ENCODE measurements at regions not wholly inside any gene's neighbourhood (a gene's known extent, or its start where the extent isn't known, plus 50 kb on each side); places are given as distances from the start of the nearest gene placed in this dataset.

GRCh38 chr11:70700871-70701270, 302.5 kb downstream of the CTTN start:
- no peak for TF ChIP-seq EZH2 (IDR thresholded peaks at IDR 0.05)
- no peak for TF ChIP-seq POLR2A (IDR thresholded peaks at IDR 0.05; ENCODE audit: borderline replicate concordance, extremely low read depth, insufficient read depth, insufficient read length)
- TF ChIP-seq, protein P1, sequence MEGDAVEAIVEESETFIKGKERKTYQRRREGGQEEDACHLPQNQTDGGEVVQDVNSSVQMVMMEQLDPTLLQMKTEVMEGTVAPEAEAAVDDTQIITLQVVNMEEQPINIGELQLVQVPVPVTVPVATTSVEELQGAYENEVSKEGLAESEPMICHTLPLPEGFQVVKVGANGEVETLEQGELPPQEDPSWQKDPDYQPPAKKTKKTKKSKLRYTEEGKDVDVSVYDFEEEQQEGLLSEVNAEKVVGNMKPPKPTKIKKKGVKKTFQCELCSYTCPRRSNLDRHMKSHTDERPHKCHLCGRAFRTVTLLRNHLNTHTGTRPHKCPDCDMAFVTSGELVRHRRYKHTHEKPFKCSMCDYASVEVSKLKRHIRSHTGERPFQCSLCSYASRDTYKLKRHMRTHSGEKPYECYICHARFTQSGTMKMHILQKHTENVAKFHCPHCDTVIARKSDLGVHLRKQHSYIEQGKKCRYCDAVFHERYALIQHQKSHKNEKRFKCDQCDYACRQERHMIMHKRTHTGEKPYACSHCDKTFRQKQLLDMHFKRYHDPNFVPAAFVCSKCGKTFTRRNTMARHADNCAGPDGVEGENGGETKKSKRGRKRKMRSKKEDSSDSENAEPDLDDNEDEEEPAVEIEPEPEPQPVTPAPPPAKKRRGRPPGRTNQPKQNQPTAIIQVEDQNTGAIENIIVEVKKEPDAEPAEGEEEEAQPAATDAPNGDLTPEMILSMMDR (IDR thresholded peaks at IDR 0.05 in 2 of 3, conservative IDR thresholded peaks at IDR 0.05 in 1 of 3; ENCODE audit: borderline replicate concordance in 1 of 3, insufficient read depth in 1 of 3, low read depth in 2 of 3, low read length in 2 of 3) = no peak
- no peak for TF ChIP-seq EGR1 (IDR thresholded peaks at IDR 0.05; ENCODE audit: low read depth)
- no peak for TF ChIP-seq POLR2AphosphoS5 (IDR thresholded peaks at IDR 0.05; ENCODE audit: low read depth, low read length)
- TF ChIP-seq SRF (IDR thresholded peaks at IDR 0.05; ENCODE audit: low read depth) = no peak
- no peak for TF ChIP-seq ZFX (IDR thresholded peaks at IDR 0.05)
- TF ChIP-seq CEBPB (IDR thresholded peaks at IDR 0.05; ENCODE audit: low read depth) = no peak
- no peak for TF ChIP-seq SIN3A (IDR thresholded peaks at IDR 0.05; ENCODE audit: low read depth)
- TF ChIP-seq, protein P2, sequence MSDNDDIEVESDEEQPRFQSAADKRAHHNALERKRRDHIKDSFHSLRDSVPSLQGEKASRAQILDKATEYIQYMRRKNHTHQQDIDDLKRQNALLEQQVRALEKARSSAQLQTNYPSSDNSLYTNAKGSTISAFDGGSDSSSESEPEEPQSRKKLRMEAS (IDR thresholded peaks at IDR 0.05) = no peak
- no peak for TF ChIP-seq YY1 (IDR thresholded peaks at IDR 0.05; ENCODE audit: extremely low read depth, insufficient replicate concordance, low read depth, low read length)
- TF ChIP-seq CBX3 (IDR thresholded peaks at IDR 0.05; ENCODE audit: low read depth) = no peak
- no peak for TF ChIP-seq ATF3 (IDR thresholded peaks at IDR 0.05)
